AG04450 (cell line): ENCODE measurements at regions not wholly inside any gene's neighbourhood (a gene's known extent, or its start where the extent isn't known, plus 50 kb on each side); places are given as distances from the start of the nearest gene placed in this dataset.

ENCODE experiments used
- CTCF ChIA-PET: fragments of 300-600, 350-600 bp; formaldehyde crosslinking; extraction: SDS; loops from one replicate; lab custom pipeline; 2022; ENCODE audit warnings: antibody characterized with exemption, inconsistent platforms; lab: Charles Lee
- POLR2A ChIA-PET: fragments of 350-600 bp; formaldehyde crosslinking; extraction: SDS; loops from one replicate; lab custom pipeline; 2021; ENCODE audit warnings: antibody characterized with exemption, inconsistent platforms; lab: Yijun Ruan, JAX
- DNase-seq: peaks from one replicate; pipeline ENCODE4 v3.0.0-alpha.2; 2011; ENCODE audit warnings: low read depth, low spot score
- H3K27ac ChIP-seq: one replicate; pipeline ENCODE4 v1.5.1; 2012; ENCODE audit warnings: low read depth, low read length, control low read depth
- H3K27me3 ChIP-seq: one replicate; pipeline ENCODE4 v1.6.0; 2012; ENCODE audit warnings: low read length; ENCODE audit not compliant: control insufficient read depth, insufficient read depth
- H3K4me3 ChIP-seq: 2 replicates; pipeline ENCODE4 v1.5.1; 2011; ENCODE audit warnings: mild to moderate bottlenecking, low read depth, low read length, control low read depth
- H3K9me3 ChIP-seq: 2 replicates; pipeline ENCODE4 v1.5.1; 2012; ENCODE audit warnings: low read length; ENCODE audit not compliant: control insufficient read depth, insufficient read depth
- TF ChIP-seq, protein P1 (sequence below): IDR thresholded peaks from 2 replicates; pipeline ENCODE4 v1.5.1; 2011; ENCODE audit warnings: low read depth, low read length, control low read depth, inconsistent platforms

DNA sequence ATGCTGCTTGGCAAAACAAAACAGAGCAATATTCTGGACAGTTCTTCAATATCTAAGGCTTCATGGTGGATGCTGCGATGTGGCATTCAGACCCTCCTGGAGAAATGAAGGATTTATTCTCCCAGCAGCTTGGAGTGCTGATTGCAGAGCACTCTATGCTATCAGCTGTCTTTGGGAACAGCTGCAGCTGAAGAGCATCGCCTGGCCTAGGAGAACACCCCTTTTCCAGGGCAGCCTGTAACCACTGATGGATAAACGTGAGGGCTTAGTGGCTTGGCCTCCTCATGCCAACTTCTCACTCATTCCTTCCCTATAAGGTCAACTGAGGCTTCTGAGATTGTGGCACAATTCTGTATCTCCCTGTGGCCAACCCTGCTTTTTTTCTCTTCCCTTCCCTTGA is 638.1 kb upstream of the CNTNAP2 start:
- no peak overlapping the region for H3K27ac ChIP-seq
- DNase-seq = no peak
- POLR2A ChIA-PET = no interaction called here
- no peaks in the 10 kb centered on the region for H3K27me3 ChIP-seq
- TF ChIP-seq, protein P1, sequence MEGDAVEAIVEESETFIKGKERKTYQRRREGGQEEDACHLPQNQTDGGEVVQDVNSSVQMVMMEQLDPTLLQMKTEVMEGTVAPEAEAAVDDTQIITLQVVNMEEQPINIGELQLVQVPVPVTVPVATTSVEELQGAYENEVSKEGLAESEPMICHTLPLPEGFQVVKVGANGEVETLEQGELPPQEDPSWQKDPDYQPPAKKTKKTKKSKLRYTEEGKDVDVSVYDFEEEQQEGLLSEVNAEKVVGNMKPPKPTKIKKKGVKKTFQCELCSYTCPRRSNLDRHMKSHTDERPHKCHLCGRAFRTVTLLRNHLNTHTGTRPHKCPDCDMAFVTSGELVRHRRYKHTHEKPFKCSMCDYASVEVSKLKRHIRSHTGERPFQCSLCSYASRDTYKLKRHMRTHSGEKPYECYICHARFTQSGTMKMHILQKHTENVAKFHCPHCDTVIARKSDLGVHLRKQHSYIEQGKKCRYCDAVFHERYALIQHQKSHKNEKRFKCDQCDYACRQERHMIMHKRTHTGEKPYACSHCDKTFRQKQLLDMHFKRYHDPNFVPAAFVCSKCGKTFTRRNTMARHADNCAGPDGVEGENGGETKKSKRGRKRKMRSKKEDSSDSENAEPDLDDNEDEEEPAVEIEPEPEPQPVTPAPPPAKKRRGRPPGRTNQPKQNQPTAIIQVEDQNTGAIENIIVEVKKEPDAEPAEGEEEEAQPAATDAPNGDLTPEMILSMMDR = no peak
- no peak overlapping the region for H3K4me3 ChIP-seq
- peaks cover 7% of the 10 kb centered on the region for H3K9me3 ChIP-seq
- CTCF ChIA-PET = no interaction called here

DNA sequence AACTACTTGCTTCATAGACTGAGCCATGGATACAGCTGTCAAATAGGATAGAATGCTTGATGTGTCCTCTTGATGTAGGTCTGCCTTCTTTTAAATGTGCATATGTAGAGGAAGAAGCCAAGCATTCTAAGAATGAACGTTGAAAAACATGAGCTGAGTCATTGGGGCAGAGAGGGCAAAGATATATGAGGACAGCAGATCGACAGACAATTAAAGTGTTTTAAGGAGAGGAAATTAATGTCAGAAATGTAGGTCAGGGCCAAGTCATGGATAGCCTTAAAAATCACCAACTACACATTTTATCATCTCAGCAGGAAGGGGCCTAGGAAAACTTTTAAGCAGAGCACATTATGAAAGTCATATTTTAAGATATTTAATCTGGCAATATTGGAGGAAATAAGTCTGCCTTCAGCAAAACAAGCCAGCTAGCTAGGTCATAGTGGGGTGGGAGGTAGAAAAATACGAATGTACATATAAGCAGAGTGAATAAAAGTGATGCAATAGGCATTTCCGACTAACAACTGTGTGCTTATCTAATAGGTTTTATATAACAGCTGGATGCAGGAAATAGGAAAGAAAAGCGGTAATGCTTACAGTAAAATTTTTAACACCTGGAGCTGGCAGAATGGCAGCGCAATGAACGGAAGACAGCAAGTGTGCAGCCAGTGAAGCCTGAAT is 638.3 kb upstream of the TPK1 start:
- CTCF ChIA-PET = no interaction called here
- Histone ChIP-seq H3K4me3 (no peak overlapping the region), H3K27me3 (no peaks in the 10 kb centered on the region), H3K27ac (no peak overlapping the region), H3K9me3 (peaks cover 10% of the 10 kb centered on the region)
- TF ChIP-seq, protein P1 = no peak
- no peak for DNase-seq
- POLR2A ChIA-PET = no interaction called here

DNA sequence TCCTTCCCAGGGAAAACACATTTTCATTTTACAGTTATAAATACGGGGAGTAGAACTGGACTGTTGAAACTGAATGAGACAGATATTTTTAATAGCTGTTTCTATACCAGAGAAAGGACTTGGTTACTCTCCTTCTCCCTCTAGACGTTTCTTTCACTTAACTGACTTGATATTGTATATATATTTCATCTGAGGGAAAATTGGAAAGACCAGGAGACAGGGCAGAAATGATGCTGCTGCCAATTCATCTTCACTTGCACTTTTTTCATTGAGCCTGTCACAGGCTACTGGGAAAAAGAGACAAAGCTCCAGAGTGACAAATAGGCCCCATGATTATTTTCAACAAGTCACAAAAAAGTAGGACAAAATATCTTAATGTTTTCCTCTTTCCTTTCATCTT is 636.0 kb upstream of the TPK1 start:
- DNase-seq = no peak
- TF ChIP-seq, protein P1 = no peak
- Histone ChIP-seq H3K4me3 (no peak overlapping the region), H3K27me3 (no peaks in the 10 kb centered on the region), H3K9me3 (peaks cover 8% of the 10 kb centered on the region), H3K27ac (no peak overlapping the region)
- ChIA-PET CTCF (no interaction called here), POLR2A (no interaction called here)

DNA sequence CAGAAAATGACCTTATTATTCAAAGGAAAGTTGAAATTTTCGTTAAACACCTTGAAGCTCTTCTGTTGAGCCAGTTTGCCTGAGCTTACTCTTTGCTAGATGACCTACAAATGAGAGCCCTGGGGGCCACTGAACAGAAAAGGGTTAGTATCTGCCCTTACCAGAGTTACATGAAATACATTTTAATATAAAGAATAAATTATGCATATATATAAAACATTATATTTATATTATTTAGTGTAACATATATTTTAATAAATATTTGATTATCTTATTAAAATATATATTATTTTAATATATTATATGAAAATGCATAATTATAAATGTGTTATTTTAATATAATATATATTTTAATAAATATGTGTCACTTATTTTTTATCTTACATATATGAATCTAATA is 628.4 kb upstream of the TPK1 start:
- Histone ChIP-seq H3K27me3 (no peaks in the 10 kb centered on the region), H3K9me3 (peaks cover 11% of the 10 kb centered on the region), H3K4me3 (no peak overlapping the region), H3K27ac (no peak overlapping the region)
- CTCF ChIA-PET = no interaction called here
- no peak for DNase-seq
- POLR2A ChIA-PET = no interaction called here
- TF ChIP-seq, protein P1 = no peak

DNA sequence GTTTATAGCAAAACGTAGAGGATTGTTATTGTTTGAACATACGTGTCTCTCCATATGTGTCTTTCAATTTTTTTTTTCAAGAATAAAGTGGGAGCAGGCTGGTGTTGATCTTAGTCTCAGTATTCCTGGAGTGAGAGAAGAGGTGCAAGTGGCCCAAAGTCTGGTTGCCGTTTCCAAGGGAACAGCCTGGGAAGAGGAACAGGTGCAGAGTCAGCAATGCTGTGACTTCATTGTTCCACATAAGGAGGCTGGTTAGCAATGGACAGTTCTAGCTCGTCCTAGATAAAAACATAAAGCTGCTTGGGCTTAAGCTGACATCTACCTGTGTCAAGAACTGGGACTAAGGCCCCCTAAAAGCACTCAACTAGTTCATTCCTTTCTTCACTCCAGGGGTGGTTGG is 626.6 kb upstream of the TPK1 start:
- TF ChIP-seq, protein P1 = no peak
- POLR2A ChIA-PET = no interaction called here
- no peak overlapping the region for H3K27ac ChIP-seq
- CTCF ChIA-PET = no interaction called here
- no peak overlapping the region for H3K4me3 ChIP-seq
- peaks cover 8% of the 10 kb centered on the region for H3K9me3 ChIP-seq
- H3K27me3 ChIP-seq = no peaks in the 10 kb centered on the region
- no peak for DNase-seq
